ENCODE measurements at regions not wholly inside any gene's neighbourhood (a gene's known extent, or its start where the extent isn't known, plus 50 kb on each side); places are given as distances from the start of the nearest gene placed in this dataset.
"Not testable (repeated sequence)": the region's sequence is repeated elsewhere in the genome, so short reads cannot be mapped to it uniquely, and the experiment has no call there.

- H3K27ac ChIP-seq (ENCODE audit: low read depth, low read length): no peak overlapping the region
- H3K9ac ChIP-seq (ENCODE audit: low read length in 5 of 5): no peak overlapping the region
- no peak overlapping the region for H3K4me3 ChIP-seq (ENCODE audit: low read depth in 1 of 5, low read length in 5 of 5)
- H3K27me3 ChIP-seq (ENCODE audit: control insufficient read depth in 5 of 5, insufficient read depth in 4 of 5, low read length in 5 of 5): peaks cover 0 to 5% (median 0%) of the 10 kb centered on the region in 5 donors
- peaks cover 0 to 2% (median 0%) of the 10 kb centered on the region in 5 donors for H3K4me1 ChIP-seq (ENCODE audit: control insufficient read depth in 5 of 5, insufficient read depth in 5 of 5, low read length in 5 of 5)
- no peaks in the 10 kb centered on the region for H3K9me3 ChIP-seq (ENCODE audit: control insufficient read depth in 5 of 5, low read length in 5 of 5)
- H3K36me3 ChIP-seq (ENCODE audit: control insufficient read depth in 5 of 5, insufficient read depth in 5 of 5, low read length in 5 of 5): no peaks in the 10 kb centered on the region
These were observed 242.6 kb upstream of the FZD8 start for GRCh38 chr10:35884657-35885071.

- Histone ChIP-seq H3K36me3 (ENCODE audit: control insufficient read depth in 5 of 5, insufficient read depth in 5 of 5, low read length in 5 of 5) (no peaks in the 10 kb centered on the region), H3K9me3 (ENCODE audit: control insufficient read depth in 5 of 5, low read length in 5 of 5) (no peaks in the 10 kb centered on the region), H3K9ac (ENCODE audit: low read length in 5 of 5) (no peak overlapping the region), H3K4me1 (ENCODE audit: control insufficient read depth in 5 of 5, insufficient read depth in 5 of 5, low read length in 5 of 5) (no peaks in the 10 kb centered on the region), H3K27ac (ENCODE audit: low read depth, low read length) (no peak overlapping the region), H3K4me3 (ENCODE audit: low read depth in 1 of 5, low read length in 5 of 5) (no peak overlapping the region), H3K27me3 (ENCODE audit: control insufficient read depth in 5 of 5, insufficient read depth in 4 of 5, low read length in 5 of 5) (peaks cover 0 to 2% (median 0%) of the 10 kb centered on the region in 5 donors)
These were observed 240.5 kb upstream of the FZD8 start for GRCh38 chr10:35882422-35883150.

DNA sequence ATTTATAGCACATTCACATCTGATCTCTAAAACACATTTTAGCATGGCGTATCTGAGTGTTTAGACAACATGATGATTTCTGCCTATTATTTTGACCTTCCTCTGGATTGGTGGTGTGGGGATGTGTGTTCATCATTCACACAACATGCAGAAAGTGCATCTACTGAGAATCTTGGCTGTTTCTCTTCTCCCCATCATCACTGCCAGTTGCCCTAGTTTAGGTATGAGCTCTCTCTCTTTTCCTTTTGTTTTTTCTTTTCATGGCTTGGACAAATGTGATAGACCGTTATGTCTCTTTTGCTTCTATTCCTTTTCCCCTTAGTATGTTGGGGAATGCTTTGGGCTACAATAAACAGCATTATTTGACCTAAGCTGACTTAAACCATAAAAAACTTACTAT, 239.2 kb upstream of the FZD8 start:
- no peak overlapping the region for H3K9ac ChIP-seq (ENCODE audit: low read length in 5 of 5)
- no peaks in the 10 kb centered on the region for H3K36me3 ChIP-seq (ENCODE audit: control insufficient read depth in 5 of 5, insufficient read depth in 5 of 5, low read length in 5 of 5)
- no peaks in the 10 kb centered on the region for H3K4me1 ChIP-seq (ENCODE audit: control insufficient read depth in 5 of 5, insufficient read depth in 5 of 5, low read length in 5 of 5)
- no peaks in the 10 kb centered on the region for H3K9me3 ChIP-seq (ENCODE audit: control insufficient read depth in 5 of 5, low read length in 5 of 5)
- H3K4me3 ChIP-seq (ENCODE audit: low read depth in 1 of 5, low read length in 5 of 5): no peak overlapping the region
- no peak overlapping the region for H3K27ac ChIP-seq (ENCODE audit: low read depth, low read length)
- H3K27me3 ChIP-seq (ENCODE audit: control insufficient read depth in 5 of 5, insufficient read depth in 4 of 5, low read length in 5 of 5): no peaks in the 10 kb centered on the region

- Histone ChIP-seq H3K9ac (ENCODE audit: low read length in 5 of 5) (no peak overlapping the region), H3K9me3 (ENCODE audit: control insufficient read depth in 5 of 5, low read length in 5 of 5) (no peaks in the 10 kb centered on the region), H3K4me1 (ENCODE audit: control insufficient read depth in 5 of 5, insufficient read depth in 5 of 5, low read length in 5 of 5) (peaks cover 0 to 2% (median 0%) of the 10 kb centered on the region in 5 donors), H3K27ac (ENCODE audit: low read depth, low read length) (no peak overlapping the region), H3K27me3 (ENCODE audit: control insufficient read depth in 5 of 5, insufficient read depth in 4 of 5, low read length in 5 of 5) (peaks cover 0 to 6% (median 0%) of the 10 kb centered on the region in 5 donors), H3K4me3 (ENCODE audit: low read depth in 1 of 5, low read length in 5 of 5) (no peak overlapping the region), H3K36me3 (ENCODE audit: control insufficient read depth in 5 of 5, insufficient read depth in 5 of 5, low read length in 5 of 5) (no peaks in the 10 kb centered on the region)
These were observed 234.2 kb upstream of the FZD8 start for GRCh38 chr10:35876248-35876647.

DNA sequence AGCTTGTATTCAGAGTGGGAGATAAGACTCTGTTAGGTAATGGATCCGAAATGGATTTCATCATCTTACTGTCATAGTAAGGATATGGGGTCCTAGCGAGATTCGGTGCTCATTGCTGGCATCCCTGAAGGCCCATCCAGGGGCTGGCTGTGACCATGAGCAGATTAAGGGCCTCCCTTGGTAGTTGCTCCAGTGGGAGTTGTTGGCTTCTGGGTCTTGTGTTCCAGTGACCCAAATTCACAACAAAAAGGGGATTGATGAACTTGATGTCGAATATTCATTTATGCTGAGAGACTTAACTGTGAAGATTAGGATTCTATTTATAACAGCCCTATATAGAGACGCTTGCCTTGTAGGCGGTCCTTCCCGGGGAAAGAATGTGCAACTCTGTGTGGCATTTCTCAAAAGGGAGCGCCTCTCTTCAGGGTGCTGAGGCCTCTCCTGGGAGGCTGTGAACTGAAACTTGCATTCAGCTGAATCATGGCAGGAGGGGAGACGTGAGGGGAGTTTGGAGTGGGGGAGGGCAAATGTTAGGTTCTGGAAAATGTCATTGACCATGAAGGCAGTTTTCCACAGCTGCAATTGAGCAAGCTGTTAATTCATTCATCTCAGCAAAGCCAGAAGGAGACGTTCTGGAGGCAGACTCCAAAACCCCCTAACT, 233.1 kb upstream of the FZD8 start:
- Histone ChIP-seq H3K4me3 (ENCODE audit: low read depth in 1 of 5, low read length in 5 of 5) (no peak overlapping the region), H3K9me3 (ENCODE audit: control insufficient read depth in 5 of 5, low read length in 5 of 5) (no peaks in the 10 kb centered on the region), H3K27me3 (ENCODE audit: control insufficient read depth in 5 of 5, insufficient read depth in 4 of 5, low read length in 5 of 5) (peaks cover 0 to 6% (median 0%) of the 10 kb centered on the region in 5 donors), H3K9ac (ENCODE audit: low read length in 5 of 5) (no peak overlapping the region), H3K36me3 (ENCODE audit: control insufficient read depth in 5 of 5, insufficient read depth in 5 of 5, low read length in 5 of 5) (no peaks in the 10 kb centered on the region), H3K4me1 (ENCODE audit: control insufficient read depth in 5 of 5, insufficient read depth in 5 of 5, low read length in 5 of 5) (peaks cover 0 to 7% (median 0%) of the 10 kb centered on the region in 5 donors), H3K27ac (ENCODE audit: low read depth, low read length) (no peak overlapping the region)

GRCh38 chr10:35874311-35875015, 232.4 kb upstream of the FZD8 start:
- Histone ChIP-seq H3K27ac (ENCODE audit: low read depth, low read length) (no peak overlapping the region), H3K27me3 (ENCODE audit: control insufficient read depth in 5 of 5, insufficient read depth in 4 of 5, low read length in 5 of 5) (peaks cover 0 to 6% (median 0%) of the 10 kb centered on the region in 5 donors), H3K9ac (ENCODE audit: low read length in 5 of 5) (no peak overlapping the region), H3K36me3 (ENCODE audit: control insufficient read depth in 5 of 5, insufficient read depth in 5 of 5, low read length in 5 of 5) (no peaks in the 10 kb centered on the region), H3K4me3 (ENCODE audit: low read depth in 1 of 5, low read length in 5 of 5) (no peak overlapping the region), H3K9me3 (ENCODE audit: control insufficient read depth in 5 of 5, low read length in 5 of 5) (no peaks in the 10 kb centered on the region), H3K4me1 (ENCODE audit: control insufficient read depth in 5 of 5, insufficient read depth in 5 of 5, low read length in 5 of 5) (peaks cover 0 to 7% (median 0%) of the 10 kb centered on the region in 5 donors)

DNA sequence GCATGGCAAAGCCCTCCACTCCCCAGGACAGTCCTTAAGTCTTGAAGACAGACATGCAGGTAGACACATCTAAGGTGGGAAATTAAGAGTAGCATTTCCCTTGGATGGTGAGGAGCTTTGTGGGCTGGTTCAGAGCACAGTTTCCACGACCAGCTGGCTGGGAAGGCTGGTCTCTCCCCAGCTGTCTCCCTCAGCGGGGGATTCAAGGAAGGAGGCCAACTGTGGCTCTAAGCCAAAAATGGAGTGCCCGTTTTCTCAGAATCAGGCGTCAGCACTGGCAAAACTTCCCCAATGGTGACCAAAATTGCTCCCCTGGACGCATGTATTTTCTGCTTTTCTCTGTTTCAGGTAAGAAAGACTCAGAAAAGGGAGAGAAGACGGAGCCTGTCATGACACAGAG, 230.6 kb upstream of the FZD8 start:
- H3K27ac ChIP-seq (ENCODE audit: low read depth, low read length): no peak overlapping the region
- H3K9ac ChIP-seq (ENCODE audit: low read length in 5 of 5): no peak overlapping the region
- H3K4me1 ChIP-seq (ENCODE audit: control insufficient read depth in 5 of 5, insufficient read depth in 5 of 5, low read length in 5 of 5): peaks cover 0 to 7% (median 0%) of the 10 kb centered on the region in 5 donors
- H3K9me3 ChIP-seq (ENCODE audit: control insufficient read depth in 5 of 5, low read length in 5 of 5): no peaks in the 10 kb centered on the region
- H3K27me3 ChIP-seq (ENCODE audit: control insufficient read depth in 5 of 5, insufficient read depth in 4 of 5, low read length in 5 of 5): peaks cover 0 to 6% (median 0%) of the 10 kb centered on the region in 5 donors
- no peak overlapping the region for H3K4me3 ChIP-seq (ENCODE audit: low read depth in 1 of 5, low read length in 5 of 5)
- no peaks in the 10 kb centered on the region for H3K36me3 ChIP-seq (ENCODE audit: control insufficient read depth in 5 of 5, insufficient read depth in 5 of 5, low read length in 5 of 5)

GRCh38 chr10:35870665-35871310, 228.7 kb upstream of the FZD8 start:
- Histone ChIP-seq H3K36me3 (ENCODE audit: control insufficient read depth in 5 of 5, insufficient read depth in 5 of 5, low read length in 5 of 5) (no peaks in the 10 kb centered on the region), H3K27ac (ENCODE audit: low read depth, low read length) (no peak overlapping the region), H3K9ac (ENCODE audit: low read length in 5 of 5) (no peak overlapping the region), H3K9me3 (ENCODE audit: control insufficient read depth in 5 of 5, low read length in 5 of 5) (peaks cover 0 to under 1% (median 0%) of the 10 kb centered on the region in 5 donors), H3K27me3 (ENCODE audit: control insufficient read depth in 5 of 5, insufficient read depth in 4 of 5, low read length in 5 of 5) (peaks cover 0 to 6% (median 0%) of the 10 kb centered on the region in 5 donors), H3K4me1 (ENCODE audit: control insufficient read depth in 5 of 5, insufficient read depth in 5 of 5, low read length in 5 of 5) (peaks cover 0 to 7% (median 0%) of the 10 kb centered on the region in 5 donors), H3K4me3 (ENCODE audit: low read depth in 1 of 5, low read length in 5 of 5) (no peak overlapping the region)

DNA sequence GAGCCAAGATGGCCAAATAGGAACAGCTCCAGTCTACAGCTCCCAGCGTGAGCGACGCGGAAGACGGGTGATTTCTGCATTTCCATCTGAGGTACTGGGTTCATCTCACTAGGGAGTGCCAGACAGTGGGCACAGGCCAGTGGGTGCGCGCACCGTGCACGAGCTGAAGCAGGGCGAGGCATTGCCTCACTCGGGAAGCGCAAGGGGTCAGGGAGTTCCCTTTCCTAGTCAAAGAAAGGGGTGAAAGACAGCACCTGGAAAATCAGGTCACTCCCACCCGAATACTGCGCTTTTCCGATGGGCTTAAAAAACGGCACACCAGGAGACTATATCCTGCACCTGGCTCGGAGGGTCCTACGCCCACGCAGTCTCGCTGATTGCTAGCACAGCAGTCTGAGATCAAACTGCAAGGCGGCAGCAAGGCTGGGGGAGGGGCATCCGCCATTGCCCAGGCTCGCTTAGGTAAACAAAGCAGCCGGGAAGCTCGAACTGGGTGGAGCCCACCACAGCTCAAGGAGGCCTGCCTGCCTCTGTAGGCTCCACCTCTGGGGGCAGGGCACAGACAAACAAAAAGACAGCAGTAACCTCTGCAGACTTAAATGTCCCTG, 216.7 kb upstream of the FZD8 start:
- H3K4me3 ChIP-seq (ENCODE audit: low read depth in 1 of 5, low read length in 5 of 5); H3K27me3 ChIP-seq (ENCODE audit: control insufficient read depth in 5 of 5, insufficient read depth in 4 of 5, low read length in 5 of 5); H3K9me3 ChIP-seq (ENCODE audit: control insufficient read depth in 5 of 5, low read length in 5 of 5); H3K9ac ChIP-seq (ENCODE audit: low read length in 5 of 5); H3K4me1 ChIP-seq (ENCODE audit: control insufficient read depth in 5 of 5, insufficient read depth in 5 of 5, low read length in 5 of 5); H3K36me3 ChIP-seq (ENCODE audit: control insufficient read depth in 5 of 5, insufficient read depth in 5 of 5, low read length in 5 of 5); H3K27ac ChIP-seq (ENCODE audit: low read depth, low read length): not testable (repeated sequence)

Measured in subcutaneous abdominal adipose tissue (tissue), 5 donors.